ENCODE measurements at regions not wholly inside any gene's neighbourhood (a gene's known extent, or its start where the extent isn't known, plus 50 kb on each side); places are given as distances from the start of the nearest gene placed in this dataset.

DNA sequence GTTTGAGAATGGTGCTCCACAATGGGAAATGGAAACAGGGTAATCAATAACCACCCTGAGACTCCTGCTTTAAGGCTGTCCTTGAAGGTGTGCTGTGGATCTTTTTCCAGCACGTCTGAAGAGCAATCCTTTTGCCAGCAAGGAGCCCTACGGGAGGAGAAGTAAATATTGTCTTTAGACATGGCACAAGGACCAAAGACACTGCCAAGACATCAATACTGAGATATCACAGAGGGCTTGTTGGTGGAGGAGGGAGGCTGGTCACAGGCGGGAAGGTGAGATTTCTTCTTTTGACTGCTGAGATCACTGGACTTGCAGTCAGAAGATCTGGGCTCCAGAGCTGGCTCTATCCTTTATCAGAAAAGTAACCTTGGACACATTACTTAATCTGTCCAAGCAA is 135.0 kb upstream of the ZNF462 start:
- no peak overlapping the region for H4K91ac ChIP-seq (replicated peaks; ENCODE audit: insufficient read length, low read length)
- H2BK5ac ChIP-seq (ENCODE audit: low read depth, low read length) = no peak overlapping the region
- H2AK5ac ChIP-seq (ENCODE audit: low read depth, low read length) = no peak overlapping the region
- CTCF ChIA-PET (ENCODE audit: partially characterized antibody) = no interaction called here
- H3K4ac ChIP-seq (replicated peaks; ENCODE audit: insufficient read length, low read depth, low read length) = no peak overlapping the region
- H2BK120ac ChIP-seq (replicated peaks; ENCODE audit: low read depth, low read length) = no peak overlapping the region
- H3K56ac ChIP-seq (replicated peaks; ENCODE audit: insufficient read length, low read depth, low read length) = no peak overlapping the region
- H4K8ac ChIP-seq (ENCODE audit: extremely low read depth, insufficient read depth, low read length) = no peak overlapping the region
- H4K20me1 ChIP-seq (replicated peaks in 1 of 2; ENCODE audit: control insufficient read depth in 1 of 2, insufficient read depth in 2 of 2, low read length in 2 of 2) = no peaks in the 10 kb centered on the region
- H3K4me2 ChIP-seq (ENCODE audit: insufficient read depth in 1 of 2, low read depth in 2 of 2, low read length in 2 of 2) = no peak overlapping the region
- H3K27ac ChIP-seq (ENCODE audit: low read depth, low read length) = no peak overlapping the region
- no peak overlapping the region for H2BK15ac ChIP-seq (ENCODE audit: low read length)
- H3K14ac ChIP-seq (ENCODE audit: insufficient read length) = no peak overlapping the region
- H3K9ac ChIP-seq (replicated peaks in 1 of 4; ENCODE audit: extremely low read depth in 1 of 4, low read depth in 3 of 4, low read length in 3 of 4) = no peak overlapping the region
- H3K18ac ChIP-seq (ENCODE audit: extremely low read depth, low read length) = no peak overlapping the region
- DNase-seq (ENCODE audit: low read depth in 1 of 2, low spot score in 2 of 2) (no peak), FAIRE-seq (no peak)
- H3K23ac ChIP-seq (ENCODE audit: insufficient read length) = no peak overlapping the region
- no peak overlapping the region for H2AFZ ChIP-seq (ENCODE audit: low read length)
- H3K27me3 ChIP-seq (replicated peaks in 1 of 4; ENCODE audit: control insufficient read depth in 3 of 4, extremely low read depth in 1 of 4, insufficient read depth in 3 of 4, low read length in 3 of 4) = no peaks in the 10 kb centered on the region
- WGBS, 2 experiments (ENCODE audit: extremely low coverage in 1 of 2, insufficient coverage in 1 of 2, insufficient read length in 1 of 2, insufficient replicate concordance in 2 of 2, low coverage in 1 of 2, low lambda C conversion rate in 2 of 2, missing lambda C conversion rate in 1 of 2) = 86% methylated on average over 3 of the region's 3 CpGs; no CpG with 5 or more reads in 1 of the 2 experiments
- no peaks in the 10 kb centered on the region for H3K79me2 ChIP-seq (ENCODE audit: control insufficient read depth in 1 of 2, insufficient read depth in 2 of 2, low read length in 2 of 2)
- no peak overlapping the region for H4K5ac ChIP-seq (ENCODE audit: insufficient read length, low read depth, low read length)
- H2BK20ac ChIP-seq (ENCODE audit: low read length) = no peak overlapping the region
- H3K23me2 ChIP-seq (ENCODE audit: low read depth, low read length) = no peaks in the 10 kb centered on the region; the same call in 1 of the 2 replicates
- no peaks in the 10 kb centered on the region for H3K36me3 ChIP-seq (ENCODE audit: control insufficient read depth in 2 of 4, insufficient read depth in 4 of 4, low read length in 3 of 4)
- no peaks in the 10 kb centered on the region for H3K79me1 ChIP-seq (ENCODE audit: low read depth, low read length)
- H2BK12ac ChIP-seq (ENCODE audit: low read depth, low read length) = no peak overlapping the region
- H3K9me3 ChIP-seq (ENCODE audit: insufficient read depth in 2 of 2, low read depth in 1 of 2, low read length in 1 of 2) = no peaks in the 10 kb centered on the region
- no peak overlapping the region for H3K4me3 ChIP-seq (ENCODE audit: extremely low read depth in 1 of 4, insufficient read depth in 2 of 4, low read depth in 3 of 4, low read length in 4 of 4)
- POLR2A ChIA-PET (ENCODE audit: partially characterized antibody) = no interaction called here
- no peaks in the 10 kb centered on the region for H3K4me1 ChIP-seq (replicated peaks in 1 of 4; ENCODE audit: control insufficient read depth in 3 of 4, insufficient read depth in 4 of 4, low read length in 3 of 4)
- TF ChIP-seq YY1 (IDR thresholded peaks at IDR 0.05; ENCODE audit: low read depth, low read length) = no peak

All from H1 (cell line).